Ectodermal cell (in vitro differentiated cells): ENCODE measurements at regions not wholly inside any gene's neighbourhood (a gene's known extent, or its start where the extent isn't known, plus 50 kb on each side); places are given as distances from the start of the nearest gene placed in this dataset.

ENCODE experiments used
- H3K27ac ChIP-seq: 2 replicates; pipeline ENCODE4 v1.7.0; 2013; ENCODE audit warnings: mild to moderate bottlenecking, low read depth, low read length; ENCODE audit not compliant: insufficient read depth, poor library complexity, severe bottlenecking
- H3K27me3 ChIP-seq: 2 replicates; pipeline ENCODE4 v1.7.0; 2013; ENCODE audit warnings: mild to moderate bottlenecking, low read length; ENCODE audit not compliant: insufficient read depth, control insufficient read depth, poor library complexity, severe bottlenecking
- H3K36me3 ChIP-seq: one replicate; pipeline ENCODE4 v1.7.0; 2013; ENCODE audit warnings: low read length; ENCODE audit not compliant: control insufficient read depth, insufficient read depth
- H3K4me1 ChIP-seq: one replicate; pipeline ENCODE4 v1.7.0; 2013; ENCODE audit warnings: low read length; ENCODE audit not compliant: control insufficient read depth, insufficient read depth
- H3K4me3 ChIP-seq: 2 replicates; pipeline ENCODE4 v1.7.0; 2013; ENCODE audit warnings: low read depth, low read length, control low read depth; ENCODE audit not compliant: insufficient read depth
- H3K9me3 ChIP-seq: 2 replicates; pipeline ENCODE4 v1.7.0; 2013; ENCODE audit warnings: mild to moderate bottlenecking, low read length, moderate library complexity; ENCODE audit not compliant: control insufficient read depth
- WGBS, 2 experiments: methylation state at CpG; one replicate each; pipeline ENCODE4 v1.1.7; 2013; ENCODE audit warnings: missing lambda C conversion rate in 2 of 2; 5-methylcytosine and 5-hydroxymethylcytosine counted together

GRCh38 chrX:39753293-39753996 is 344.3 kb downstream of the BCOR start:
- Histone ChIP-seq H3K9me3 (no peaks in the 10 kb centered on the region), H3K27ac (no peak overlapping the region), H3K36me3 (no peaks in the 10 kb centered on the region), H3K4me3 (no peak overlapping the region), H3K27me3 (no peaks in the 10 kb centered on the region), H3K4me1 (peaks cover 8% of the 10 kb centered on the region)
- WGBS, 2 experiments, result 89 to 91% methylated on average over 6 to 7 of the region's 8 CpGs

- no peaks in the 10 kb centered on the region for H3K36me3 ChIP-seq
- 66 to 67% methylated on average over 25 of the region's 25 CpGs for WGBS, 2 experiments
- no peaks in the 10 kb centered on the region for H3K27me3 ChIP-seq
- no peak overlapping the region for H3K27ac ChIP-seq
- H3K9me3 ChIP-seq, result no peaks in the 10 kb centered on the region
- no peak overlapping the region for H3K4me3 ChIP-seq
- peaks cover 18% of the 10 kb centered on the region for H3K4me1 ChIP-seq
Measured at GRCh38 chrX:39755143-39756032, 342.4 kb downstream of the BCOR start.

GRCh38 chrX:39756086-39756883 is 341.5 kb downstream of the BCOR start:
- Histone ChIP-seq H3K9me3 (no peaks in the 10 kb centered on the region), H3K27ac (no peak overlapping the region), H3K4me3 (no peak overlapping the region), H3K4me1 (peaks cover 18% of the 10 kb centered on the region), H3K27me3 (no peaks in the 10 kb centered on the region), H3K36me3 (no peaks in the 10 kb centered on the region)
- WGBS, 2 experiments, result 90 to 92% methylated on average over 15 to 17 of the region's 18 CpGs

GRCh38 chrX:39757971-39758370 is 339.8 kb downstream of the BCOR start:
- Histone ChIP-seq H3K4me1 (peaks cover 18% of the 10 kb centered on the region), H3K27ac (no peak overlapping the region), H3K4me3 (no peak overlapping the region), H3K36me3 (no peaks in the 10 kb centered on the region), H3K27me3 (no peaks in the 10 kb centered on the region), H3K9me3 (no peaks in the 10 kb centered on the region)
- 60 to 71% methylated on average over 6 of the region's 6 CpGs for WGBS, 2 experiments

GRCh38 chrX:39758791-39759525 is 338.8 kb downstream of the BCOR start:
- 90 to 93% methylated on average over 16 to 17 of the region's 17 CpGs for WGBS, 2 experiments
- Histone ChIP-seq H3K27me3 (no peaks in the 10 kb centered on the region), H3K27ac (no peak overlapping the region), H3K4me3 (no peak overlapping the region), H3K4me1 (peaks cover 18% of the 10 kb centered on the region), H3K9me3 (no peaks in the 10 kb centered on the region), H3K36me3 (no peaks in the 10 kb centered on the region)

GRCh38 chrX:39759526-39760224 is 338.1 kb downstream of the BCOR start:
- no peak overlapping the region for H3K4me3 ChIP-seq
- WGBS, 2 experiments, result 48 to 54% methylated on average over 12 to 15 of the region's 15 CpGs
- no peaks in the 10 kb centered on the region for H3K27me3 ChIP-seq
- H3K36me3 ChIP-seq, result no peaks in the 10 kb centered on the region
- peaks cover 18% of the 10 kb centered on the region for H3K4me1 ChIP-seq
- no peak overlapping the region for H3K27ac ChIP-seq
- no peaks in the 10 kb centered on the region for H3K9me3 ChIP-seq

GRCh38 chrX:39760930-39761329 is 336.8 kb downstream of the BCOR start:
- WGBS, 2 experiments, result 97 to 100% methylated on average over 3 of the region's 3 CpGs
- Histone ChIP-seq H3K4me3 (no peak overlapping the region), H3K9me3 (no peaks in the 10 kb centered on the region), H3K36me3 (no peaks in the 10 kb centered on the region), H3K4me1 (peaks cover 10% of the 10 kb centered on the region), H3K27ac (no peak overlapping the region), H3K27me3 (no peaks in the 10 kb centered on the region)

- no peaks in the 10 kb centered on the region for H3K9me3 ChIP-seq
- no peaks in the 10 kb centered on the region for H3K27me3 ChIP-seq
- H3K4me1 ChIP-seq, result peaks cover 10% of the 10 kb centered on the region
- WGBS, 2 experiments, result 96 to 98% methylated on average over 2 to 3 of the region's 5 CpGs
- H3K4me3 ChIP-seq, result no peak overlapping the region
- no peaks in the 10 kb centered on the region for H3K36me3 ChIP-seq
- no peak overlapping the region for H3K27ac ChIP-seq
Measured at GRCh38 chrX:39762266-39762841, 335.4 kb downstream of the BCOR start.

GRCh38 chrX:39764441-39764914 is 333.3 kb downstream of the BCOR start:
- no peaks in the 10 kb centered on the region for H3K27me3 ChIP-seq
- H3K36me3 ChIP-seq, result no peaks in the 10 kb centered on the region
- WGBS, 2 experiments, result 41 to 48% methylated on average over 9 to 10 of the region's 10 CpGs
- H3K4me1 ChIP-seq, result peaks cover 6% of the 10 kb centered on the region
- H3K4me3 ChIP-seq, result no peak overlapping the region
- no peak overlapping the region for H3K27ac ChIP-seq
- no peaks in the 10 kb centered on the region for H3K9me3 ChIP-seq
